Tibial nerve (tissue), 4 donors: ENCODE measurements at regions not wholly inside any gene's neighbourhood (a gene's known extent, or its start where the extent isn't known, plus 50 kb on each side); places are given as distances from the start of the nearest gene placed in this dataset.

Experiments used
- CTCF ChIP-seq, 5 experiments: fragments of 200-600 bp in 3 of 5; fragments of 450-650 bp in 2 of 5; sonication (generic) in 3 of 5; IDR thresholded peaks; one replicate each; pipeline ENCODE4 v1.5.1; 2016 to 2019; ENCODE audit warnings: antibody characterized with exemption in 5 of 5, mild to moderate bottlenecking in 3 of 5, moderate library complexity in 2 of 5
- EP300 ChIP-seq, 2 donors: sonication (generic); formaldehyde crosslinking; IDR thresholded peaks; one replicate each; pipeline ENCODE4 v1.6.1; 2017; ENCODE audit warnings: antibody characterized with exemption in 2 of 2, mild to moderate bottlenecking in 1 of 2
- POLR2A ChIP-seq, 2 donors: fragments of 450-650 bp; IDR thresholded peaks; one replicate each; pipeline ENCODE4 v1.6.1; 2017; ENCODE audit warnings: antibody characterized with exemption in 2 of 2, mild to moderate bottlenecking in 2 of 2, moderate library complexity in 2 of 2

DNA sequence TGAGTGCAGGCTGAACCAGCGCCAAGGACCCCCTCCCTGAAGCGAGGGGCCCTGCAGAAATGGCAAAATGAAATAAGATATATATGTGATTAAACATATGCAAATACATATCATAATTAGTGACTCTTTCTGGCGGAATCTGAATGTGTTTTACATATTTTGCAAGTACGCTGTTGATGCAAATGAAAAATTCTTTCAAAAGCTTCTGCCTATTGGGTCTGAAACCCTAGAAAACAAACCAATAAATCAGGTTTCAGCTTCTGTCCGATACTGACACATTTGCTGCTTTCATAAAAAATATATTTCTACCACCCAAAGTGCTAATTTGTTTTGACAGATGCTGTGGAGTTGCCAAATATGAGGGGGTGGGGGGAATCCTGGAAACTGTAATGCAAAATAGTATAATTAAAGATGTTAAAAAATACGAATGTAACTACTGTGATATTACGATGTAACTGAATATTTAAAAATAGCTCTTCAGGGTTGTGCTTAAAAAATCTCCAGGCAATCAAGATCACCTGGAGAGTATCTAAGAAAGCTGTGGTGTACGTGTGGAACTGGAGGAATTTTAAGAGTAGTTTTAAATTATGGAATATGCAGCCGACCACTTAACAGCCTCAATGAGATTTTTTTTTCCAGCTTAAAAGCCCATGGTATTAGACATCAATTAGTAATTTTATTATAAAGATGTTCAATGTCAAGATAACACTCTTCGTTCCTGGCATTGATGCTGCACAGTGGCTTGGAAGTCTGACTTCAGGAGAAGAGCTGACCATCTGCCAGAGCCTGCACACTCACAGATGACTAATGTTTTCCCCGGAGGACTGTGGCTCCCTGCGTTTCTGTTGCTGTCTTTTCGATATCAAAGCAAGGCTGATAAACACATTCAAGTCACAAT lies 122.2 kb upstream of the RCN1 start:
- TF ChIP-seq CTCF (IDR thresholded peaks at IDR 0.05) (no peak), POLR2A (IDR thresholded peaks at IDR 0.05) (no peak), EP300 (IDR thresholded peaks at IDR 0.05) (no peak)
